WTC11 (cell line): ENCODE measurements at regions not wholly inside any gene's neighbourhood (a gene's known extent, or its start where the extent isn't known, plus 50 kb on each side); places are given as distances from the start of the nearest gene placed in this dataset.

Source experiments
- ATAC-seq: fragments of 200-7000 bp; cut with Tn5 transposase; 2 replicates; pipeline ENCODE4 v1.10.0; 2021; ENCODE audit warnings: mild to moderate bottlenecking, moderate library complexity
- CTCF ChIA-PET: fragments of 300-600 bp; sonication (Branson Sonifier 250); formaldehyde crosslinking; loops from one replicate; lab custom pipeline; 2021; ENCODE audit warnings: antibody characterized with exemption; lab: Charles Lee
- POLR2A ChIA-PET: fragments of 350-600 bp; sonication (Branson Sonifier 250); formaldehyde crosslinking; loops from one replicate; lab custom pipeline; 2021; ENCODE audit warnings: antibody characterized with exemption; lab: Charles Lee
- DNase-seq: peaks from one replicate; pipeline ENCODE4 v3.0.0; 2021; ENCODE audit warnings: low spot score
- H3K27ac Mint-ChIP-seq: 2 replicates; pipeline ENCODE4 v1.8.0; 2021; ENCODE audit warnings: mixed read lengths
- H3K27me3 Mint-ChIP-seq: 2 replicates; pipeline ENCODE4 v1.8.0; 2021; ENCODE audit warnings: low read depth, mild to moderate bottlenecking, moderate library complexity, mixed read lengths
- H3K36me3 Mint-ChIP-seq: 2 replicates; pipeline ENCODE4 v1.8.0; 2021; ENCODE audit warnings: mixed read lengths
- H3K4me1 Mint-ChIP-seq: 2 replicates; pipeline ENCODE4 v1.8.0; 2022; ENCODE audit warnings: mixed read lengths
- H3K4me3 Mint-ChIP-seq: 2 replicates; pipeline ENCODE4 v1.8.0; 2021; ENCODE audit warnings: mild to moderate bottlenecking, moderate library complexity, mixed read lengths
- H3K9me3 Mint-ChIP-seq: 2 replicates; pipeline ENCODE4 v1.8.0; 2021; ENCODE audit warnings: mixed read lengths
- ARID4B ChIP-seq: sonication (generic); formaldehyde crosslinking; IDR thresholded peaks from 2 replicates; pipeline ENCODE4 v1.8.0; 2023; ENCODE audit warnings: missing genetic modification reagents, mild to moderate bottlenecking, borderline replicate concordance
- CBFB ChIP-seq: sonication (generic); formaldehyde crosslinking; IDR thresholded peaks from 2 replicates; pipeline ENCODE4 v1.8.1; 2022; ENCODE audit warnings: mild to moderate bottlenecking, low read depth, missing genetic modification reagents
- CDX4 ChIP-seq: fragments of 250-450 bp; sonication (Bioruptor Pico); IDR thresholded peaks from 2 replicates; pipeline ENCODE4 v1.9.0; 2021; ENCODE audit warnings: moderate library complexity, mild to moderate bottlenecking, inconsistent platforms, borderline replicate concordance
- GRHL2 ChIP-seq: fragments of 250-450 bp; sonication (Bioruptor Pico); IDR thresholded peaks from 2 replicates; pipeline ENCODE4 v1.8.0; 2022; ENCODE audit warnings: mild to moderate bottlenecking, moderate library complexity; ENCODE audit not compliant: insufficient replicate concordance, severe bottlenecking
- JUN ChIP-seq: sonication (generic); formaldehyde crosslinking; IDR thresholded peaks from 2 replicates; pipeline ENCODE4 v1.8.0; 2023; ENCODE audit warnings: mild to moderate bottlenecking, missing genetic modification reagents
- MAX ChIP-seq: sonication (generic); formaldehyde crosslinking; IDR thresholded peaks from 2 replicates; pipeline ENCODE4 v1.8.0; 2022; ENCODE audit warnings: mild to moderate bottlenecking, missing genetic modification reagents
- NFATC4 ChIP-seq: fragments of 250-450 bp; sonication (Bioruptor Pico); IDR thresholded peaks from 2 replicates; pipeline ENCODE4 v1.9.0; 2021; ENCODE audit warnings: mild to moderate bottlenecking
- NFYB ChIP-seq: sonication (generic); formaldehyde crosslinking; conservative IDR thresholded peaks from 2 replicates; pipeline ENCODE4 v1.8.0; 2022; ENCODE audit warnings: low read depth, missing genetic modification reagents
- NR1H2 ChIP-seq: sonication (generic); formaldehyde crosslinking; IDR thresholded peaks from 2 replicates; pipeline ENCODE4 v1.9.0; 2021; ENCODE audit warnings: mild to moderate bottlenecking, moderate library complexity, missing genetic modification reagents
- NR2C2 ChIP-seq: sonication (generic); formaldehyde crosslinking; IDR thresholded peaks from 2 replicates; pipeline ENCODE4 v1.8.0; 2022; ENCODE audit warnings: mild to moderate bottlenecking, missing genetic modification reagents
- RORB ChIP-seq: fragments of 250-450 bp; sonication (Bioruptor Pico); IDR thresholded peaks from 2 replicates; pipeline ENCODE4 v1.9.0; 2021; ENCODE audit warnings: mild to moderate bottlenecking
- SP1 ChIP-seq: sonication (generic); formaldehyde crosslinking; conservative IDR thresholded peaks from 2 replicates; pipeline ENCODE4 v1.8.1; 2022; ENCODE audit warnings: missing genetic modification reagents
- TP53 ChIP-seq: sonication (generic); formaldehyde crosslinking; IDR thresholded peaks from 2 replicates; pipeline ENCODE4 v1.8.1; 2023; ENCODE audit warnings: mild to moderate bottlenecking, missing genetic modification reagents
- ZBTB43 ChIP-seq: sonication (generic); formaldehyde crosslinking; IDR thresholded peaks from 2 replicates; pipeline ENCODE4 v1.8.1; 2023; ENCODE audit warnings: mild to moderate bottlenecking, missing genetic modification reagents
- ZNF232 ChIP-seq: sonication (generic); formaldehyde crosslinking; IDR thresholded peaks from 2 replicates; pipeline ENCODE4 v1.8.0; 2022; ENCODE audit warnings: mild to moderate bottlenecking, missing genetic modification reagents
- ZNF317 ChIP-seq: sonication (generic); formaldehyde crosslinking; IDR thresholded peaks from 2 replicates; pipeline ENCODE4 v1.8.1; 2023; ENCODE audit warnings: low read depth, mild to moderate bottlenecking, moderate library complexity, missing genetic modification reagents, borderline replicate concordance
- ZNF396 ChIP-seq: fragments of 250-450 bp; sonication (Bioruptor Pico); IDR thresholded peaks from 2 replicates; pipeline ENCODE4 v1.8.0; 2021; ENCODE audit warnings: mild to moderate bottlenecking, moderate library complexity, borderline replicate concordance
- ZNF416 ChIP-seq: fragments of 250-450 bp; sonication (Bioruptor Pico); IDR thresholded peaks from 2 replicates; pipeline ENCODE4 v1.9.0; 2021; ENCODE audit warnings: mild to moderate bottlenecking, inconsistent platforms
- ZNF512 ChIP-seq: sonication (generic); formaldehyde crosslinking; IDR thresholded peaks from 2 replicates; pipeline ENCODE4 v1.8.1; 2022; ENCODE audit warnings: missing genetic modification reagents, borderline replicate concordance

- TF ChIP-seq RORB (CRISPR knock-in tag) (no peak), ZBTB43 (CRISPR knock-in tag) (no peak), NFYB (no peak), SP1 (no peak), CBFB (CRISPR knock-in tag) (no peak), TP53 (no peak), NR2C2 (no peak), ZNF416 (CRISPR knock-in tag) (no peak), JUN (CRISPR knock-in tag) (no peak), ZNF232 (CRISPR knock-in tag) (no peak), NR1H2 (CRISPR knock-in tag) (no peak), ARID4B (no peak), ZNF317 (CRISPR knock-in tag) (no peak), CDX4 (no peak)
These were observed 407.0 kb downstream of the TGFB2 start (continued) for GRCh38 chr1:218752126-218752525.

- CTCF ChIA-PET: no interaction called here
These were observed 409.3 kb downstream of the TGFB2 start for GRCh38 chr1:218754477-218754876.

More at GRCh38 chr1:218754477-218754876, 409.3 kb downstream of the TGFB2 start:
- POLR2A ChIA-PET: no interaction called here
- H3K4me3 Mint-ChIP-seq: no peak overlapping the region
- TF ChIP-seq ZNF512 (CRISPR knock-in tag) (no peak), NFATC4 (CRISPR knock-in tag) (no peak), ZNF396 (CRISPR knock-in tag) (no peak), GRHL2 (CRISPR knock-in tag) (no peak), MAX (CRISPR knock-in tag) (no peak)
- TF ChIP-seq, all 79 proteins: peak for 0
- H3K4me1 Mint-ChIP-seq: peaks cover 6% of the 10 kb centered on the region; the same call in 1 of the 2 replicates
- no peaks in the 10 kb centered on the region for H3K27me3 Mint-ChIP-seq
- peaks cover 2% of the 10 kb centered on the region; the same call in 1 of the 2 replicates for H3K36me3 Mint-ChIP-seq
- H3K9me3 Mint-ChIP-seq: peaks cover 11% of the 10 kb centered on the region
- no peak for DNase-seq
- H3K27ac Mint-ChIP-seq: no peak overlapping the region
- no peak for ATAC-seq
